GM19035 (cell line): ENCODE measurements at regions not wholly inside any gene's neighbourhood (a gene's known extent, or its start where the extent isn't known, plus 50 kb on each side); places are given as distances from the start of the nearest gene placed in this dataset.

Experiments used
- ATAC-seq: cut with Tn5 transposase; IDR thresholded peaks from one replicate; pipeline ENCODE4 v1.9.1; 2021; ENCODE audit not compliant: unreplicated experiment

GRCh38 chr11:112797092-112797491 is 164.1 kb upstream of the NCAM1 start:
- no peak for ATAC-seq

DNA sequence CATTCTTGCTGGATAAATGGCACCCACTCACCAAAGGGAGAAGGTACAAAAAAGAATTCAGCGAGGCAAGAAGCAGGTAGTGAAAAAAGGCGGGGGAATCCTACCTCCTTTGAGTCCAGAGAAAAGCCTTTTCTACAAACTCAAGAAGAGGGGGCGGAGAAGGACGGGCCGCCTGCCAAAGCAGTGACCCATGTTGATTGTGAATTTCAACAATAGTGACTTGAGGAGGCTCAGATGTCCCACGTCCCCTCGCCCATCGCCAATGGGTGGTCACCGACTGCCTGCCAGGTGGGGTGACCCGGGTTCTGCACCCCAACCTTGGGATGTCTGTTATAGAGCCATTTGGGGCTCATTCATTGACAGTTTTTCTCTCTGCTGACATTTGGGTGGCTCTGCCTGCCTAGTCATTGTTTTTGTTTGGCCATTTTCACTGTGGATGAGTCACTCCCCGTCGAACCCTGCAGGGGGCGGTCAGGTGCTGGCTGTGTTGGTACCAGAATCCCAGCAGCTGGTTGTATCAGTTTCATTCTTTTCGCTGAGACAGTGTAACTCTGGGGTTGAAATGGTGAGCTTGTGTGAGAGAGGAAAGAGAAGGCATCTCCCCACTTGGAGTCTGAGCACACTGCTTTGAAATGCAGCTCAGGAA is 163.4 kb upstream of the NCAM1 start:
- no peak for ATAC-seq

GRCh38 chr11:112801025-112801816 is 160.0 kb upstream of the NCAM1 start:
- no peak for ATAC-seq

DNA sequence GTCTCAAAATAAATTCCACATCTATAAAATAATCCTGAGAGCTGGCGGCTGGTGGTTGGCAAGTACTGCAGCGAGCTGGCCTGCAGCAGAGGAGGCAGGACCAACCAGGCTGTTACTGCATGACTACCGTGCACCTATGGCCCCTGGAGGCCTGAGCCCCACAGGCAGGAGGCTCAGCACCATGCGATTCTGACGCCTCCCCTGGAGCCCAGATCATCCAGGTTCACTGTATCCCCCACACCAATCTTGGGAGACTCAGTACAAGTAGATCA is 159.5 kb upstream of the NCAM1 start:
- no peak for ATAC-seq

GRCh38 chr11:112805658-112806057 is 155.6 kb upstream of the NCAM1 start:
- no peak for ATAC-seq

DNA sequence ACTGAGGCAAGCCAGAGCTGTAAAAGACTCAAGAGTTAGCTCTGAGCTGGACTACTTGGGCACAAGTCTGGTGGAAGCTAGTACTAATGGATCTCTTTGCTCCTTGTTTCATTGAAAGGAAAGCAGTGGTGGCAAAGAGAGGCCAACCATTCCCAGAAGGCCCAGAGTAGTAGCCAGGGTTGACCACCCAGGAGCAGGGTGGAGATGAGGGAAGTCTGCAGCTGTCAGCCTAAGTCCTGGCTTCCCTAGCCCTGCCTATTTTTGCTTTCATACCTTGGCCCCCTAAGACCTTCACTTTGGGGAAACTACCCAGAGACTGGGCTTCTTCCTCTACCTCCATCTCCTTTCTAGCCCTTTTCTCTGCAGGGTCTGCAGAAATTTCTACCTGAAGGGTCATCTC is 155.0 kb upstream of the NCAM1 start:
- ATAC-seq, result no peak

DNA sequence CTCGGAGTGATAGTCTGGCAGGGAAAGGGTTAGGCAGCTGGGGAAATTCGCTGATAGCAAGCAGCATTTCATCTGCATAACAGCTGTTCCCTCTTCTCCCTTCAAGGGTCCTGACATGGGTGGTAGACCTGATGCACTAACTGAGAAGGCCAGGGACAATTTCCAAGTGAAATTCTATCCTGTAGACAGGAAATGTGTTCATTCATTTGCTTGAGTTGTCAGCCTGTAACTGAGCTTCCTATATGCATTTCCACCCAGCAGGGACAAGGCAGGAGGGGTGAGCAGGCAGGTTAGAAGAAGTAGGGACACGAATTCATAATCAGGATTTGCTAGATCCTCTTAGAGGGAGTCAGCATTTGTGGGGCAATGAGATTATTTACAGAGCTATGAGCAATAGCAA is 154.3 kb upstream of the NCAM1 start:
- no peak for ATAC-seq

DNA sequence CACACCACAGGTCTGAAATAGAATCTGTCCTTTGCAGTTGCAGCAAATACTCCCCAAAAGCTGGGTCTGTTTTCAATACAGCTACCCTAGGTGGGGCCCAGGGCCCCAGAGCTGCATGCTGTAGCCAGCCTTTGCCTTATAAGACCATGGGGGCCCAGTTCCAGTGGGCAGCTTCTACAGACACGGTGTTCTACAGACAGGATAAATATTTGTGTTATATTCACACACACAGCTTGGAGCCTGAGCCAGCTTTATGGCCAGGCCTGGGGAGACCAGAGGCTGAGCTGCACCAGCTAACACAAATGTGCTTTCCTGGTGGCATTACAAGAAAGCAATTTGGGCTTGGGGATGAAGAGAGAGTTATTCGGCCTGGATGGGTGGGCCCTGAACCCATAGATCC is 151.8 kb upstream of the NCAM1 start:
- ATAC-seq, result no peak

GRCh38 chr11:112810951-112811350 is 150.3 kb upstream of the NCAM1 start:
- no peak for ATAC-seq

GRCh38 chr11:112811783-112812182 is 149.4 kb upstream of the NCAM1 start:
- ATAC-seq, result no peak

- ATAC-seq, result no peak
These were observed 148.5 kb upstream of the NCAM1 start for GRCh38 chr11:112812729-112813128.

- no peak for ATAC-seq
These were observed 147.1 kb upstream of the NCAM1 start for GRCh38 chr11:112814168-112814567.

DNA sequence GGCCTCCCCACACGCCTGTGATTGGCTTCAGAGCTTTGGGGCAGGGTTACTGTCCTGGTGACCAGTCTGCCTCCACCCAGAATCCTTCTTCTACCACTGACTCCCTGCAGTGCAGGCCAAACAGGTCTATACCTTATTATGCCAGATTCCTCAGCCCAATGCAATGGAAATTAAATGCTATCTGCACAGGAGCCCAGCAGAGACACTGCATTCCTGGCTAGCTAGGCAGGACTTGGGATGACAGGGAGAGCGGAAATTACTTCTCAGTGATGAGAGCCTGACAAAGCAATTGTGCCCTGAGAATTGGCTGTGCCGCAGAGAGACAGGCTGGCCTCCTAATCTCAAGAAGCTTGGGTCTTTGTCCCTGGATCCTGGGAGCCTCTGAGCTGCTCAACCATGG is 143.8 kb upstream of the NCAM1 start:
- no peak for ATAC-seq

DNA sequence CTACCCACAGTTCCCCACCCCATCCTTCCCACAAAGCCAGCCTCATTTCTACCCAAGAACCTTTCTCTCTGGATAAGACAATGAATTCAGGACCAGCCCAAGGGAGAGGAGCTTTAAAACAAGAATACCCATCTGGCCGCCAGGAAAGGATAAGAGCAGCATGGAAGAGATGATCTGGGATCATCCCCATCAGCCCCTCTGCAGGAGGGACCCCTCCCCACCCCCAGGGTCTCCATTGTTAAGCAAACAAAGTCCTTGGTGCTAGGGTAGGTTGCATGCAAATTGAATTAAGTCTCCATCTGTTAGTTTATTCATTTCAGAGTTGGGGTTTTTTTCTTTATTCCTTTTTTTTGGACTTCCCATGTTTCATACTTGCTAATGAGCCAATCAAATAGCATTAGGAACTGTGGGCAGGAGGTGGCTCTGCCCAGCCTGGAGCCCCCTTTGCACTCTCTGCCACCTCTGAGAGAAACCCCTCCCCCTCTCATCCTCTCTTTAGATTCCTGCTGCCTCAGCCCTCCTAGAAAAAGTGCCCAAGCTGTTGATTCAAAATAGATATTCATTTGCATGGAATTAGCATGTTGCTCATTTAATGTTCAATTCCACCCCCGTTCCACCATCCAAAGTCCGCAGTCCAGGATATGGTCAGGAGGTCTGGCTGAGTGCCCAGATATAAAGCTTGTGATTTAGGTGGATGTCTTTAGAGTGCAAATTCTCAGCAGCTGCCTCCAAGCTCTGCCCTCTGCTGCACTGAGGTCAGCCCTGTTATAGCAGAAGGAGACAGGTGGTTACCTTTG is 138.5 kb upstream of the NCAM1 start:
- no peak for ATAC-seq

DNA sequence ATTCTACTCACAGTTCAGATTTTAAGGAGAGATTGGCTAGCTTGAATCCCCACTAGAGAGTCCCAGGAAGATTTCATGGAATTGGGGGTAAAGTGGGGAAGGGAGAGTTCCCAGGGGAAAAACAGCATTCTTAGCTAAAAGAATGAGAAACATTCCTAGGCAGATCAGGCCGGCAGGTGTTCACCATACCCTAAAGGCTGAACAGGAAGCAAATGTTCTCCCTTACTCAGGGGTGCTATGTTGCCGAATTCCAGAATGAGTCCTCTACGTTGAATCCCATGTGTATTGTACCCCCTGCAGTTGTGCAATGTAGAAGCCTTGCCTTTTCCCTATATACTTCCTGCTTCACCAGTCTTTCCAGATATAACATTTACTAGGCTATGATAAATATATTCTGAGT is 135.2 kb upstream of the NCAM1 start:
- no peak for ATAC-seq

- no peak for ATAC-seq
These were observed 134.4 kb upstream of the NCAM1 start for GRCh38 chr11:112826788-112827187.

DNA sequence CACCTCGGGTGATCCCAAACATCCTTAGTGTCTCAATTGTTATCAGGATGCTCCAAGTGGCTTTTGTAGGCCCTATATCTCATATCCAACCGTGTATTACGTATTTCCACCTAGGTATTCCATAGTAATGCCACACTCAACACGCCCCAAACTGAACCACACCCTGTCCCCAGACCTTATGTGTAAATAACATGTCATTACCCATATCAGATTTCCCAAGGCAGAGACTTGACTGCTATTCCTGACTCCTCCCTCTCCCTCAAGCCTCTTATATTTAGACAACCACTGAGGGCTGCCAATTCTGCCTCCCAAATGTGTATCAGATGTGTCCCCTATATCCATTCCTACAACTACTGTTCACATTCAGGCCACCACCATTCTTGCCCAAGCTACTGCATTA is 132.8 kb upstream of the NCAM1 start:
- no peak for ATAC-seq

GRCh38 chr11:112829971-112830654 is 131.1 kb upstream of the NCAM1 start:
- no peak for ATAC-seq

- ATAC-seq, result no peak
These were observed 130.2 kb upstream of the NCAM1 start for GRCh38 chr11:112831041-112831440.

DNA sequence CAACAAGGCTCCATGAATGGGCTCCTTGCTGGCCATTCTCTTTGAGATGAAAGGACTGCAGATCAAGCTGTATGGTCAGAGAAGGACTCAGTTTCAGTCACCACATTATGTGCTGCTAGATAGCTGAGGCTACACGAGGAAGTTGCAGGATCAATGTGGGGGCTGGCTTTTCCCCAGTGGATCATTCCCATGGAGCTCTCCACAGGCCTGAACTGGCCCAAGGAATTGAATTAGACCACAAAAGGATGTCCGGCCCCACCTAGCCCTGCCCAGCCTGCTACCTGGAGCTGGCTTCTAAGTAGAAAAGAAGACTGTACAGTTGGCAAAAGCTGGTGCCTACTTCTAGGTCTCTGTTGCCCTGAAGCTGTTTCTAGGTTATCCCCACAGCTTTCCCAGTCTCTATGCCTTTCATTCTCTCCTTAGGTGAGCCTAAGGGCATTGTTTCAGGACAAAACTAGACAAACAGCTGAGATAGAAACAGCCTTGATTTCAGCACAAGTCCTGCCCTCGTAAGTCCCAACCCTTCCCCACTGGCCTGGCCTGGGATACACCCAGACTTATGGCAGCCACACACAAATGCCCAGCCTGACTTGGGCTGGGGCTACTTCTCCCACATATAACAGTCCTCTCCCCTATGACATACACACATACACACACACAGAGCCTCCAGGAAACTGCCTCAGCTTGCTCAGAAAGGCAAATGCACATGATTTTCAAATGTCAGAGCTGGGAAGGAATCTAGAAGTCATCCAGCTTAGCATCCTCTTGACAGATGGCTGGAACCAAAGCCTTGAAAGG is 129.1 kb upstream of the NCAM1 start:
- no peak for ATAC-seq

- no peak for ATAC-seq
These were observed 126.9 kb upstream of the NCAM1 start for GRCh38 chr11:112834277-112834755.
